Endothelial cell (in vitro differentiated cells): ENCODE measurements at regions not wholly inside any gene's neighbourhood (a gene's known extent, or its start where the extent isn't known, plus 50 kb on each side); places are given as distances from the start of the nearest gene placed in this dataset.

Experiments used
- DNase-seq: peaks from one replicate; pipeline ENCODE4 v3.0.0; 2021; ENCODE audit warnings: low spot score
- H3K27ac Mint-ChIP-seq: one replicate; pipeline ENCODE4 v1.8.0; 2021; ENCODE audit warnings: mixed read lengths, inconsistent platforms; ENCODE audit not compliant: unreplicated experiment
- H3K27me3 Mint-ChIP-seq: one replicate; pipeline ENCODE4 v1.8.0; 2021; ENCODE audit warnings: mild to moderate bottlenecking, moderate library complexity, mixed read lengths, inconsistent platforms; ENCODE audit not compliant: unreplicated experiment
- H3K36me3 Mint-ChIP-seq: one replicate; pipeline ENCODE4 v1.8.0; 2021; ENCODE audit warnings: mild to moderate bottlenecking, low read depth, mixed read lengths, inconsistent platforms; ENCODE audit not compliant: unreplicated experiment
- H3K4me1 Mint-ChIP-seq: one replicate; pipeline ENCODE4 v1.8.0; 2021; ENCODE audit warnings: mild to moderate bottlenecking, mixed read lengths, inconsistent platforms; ENCODE audit not compliant: unreplicated experiment
- H3K4me3 Mint-ChIP-seq: one replicate; pipeline ENCODE4 v1.8.0; 2021; ENCODE audit warnings: mild to moderate bottlenecking, mixed read lengths, inconsistent platforms; ENCODE audit not compliant: unreplicated experiment
- H3K9me3 Mint-ChIP-seq: one replicate; pipeline ENCODE4 v1.8.0; 2021; ENCODE audit warnings: mixed read lengths, inconsistent platforms; ENCODE audit not compliant: unreplicated experiment
- CTCF ChIP-seq: fragments of 200-600 bp; sonication (generic); IDR thresholded peaks from one replicate; pipeline ENCODE4 v1.5.0; 2021; ENCODE audit warnings: antibody characterized with exemption; ENCODE audit not compliant: unreplicated experiment

- H3K27ac Mint-ChIP-seq: no peak overlapping the region
- H3K9me3 Mint-ChIP-seq: no peaks in the 10 kb centered on the region
- peaks cover 6% of the 10 kb centered on the region for H3K27me3 Mint-ChIP-seq
- no peak overlapping the region for H3K4me3 Mint-ChIP-seq
- H3K36me3 Mint-ChIP-seq: no peaks in the 10 kb centered on the region
- no peak for TF ChIP-seq CTCF
- DNase-seq: no peak
- no peaks in the 10 kb centered on the region for H3K4me1 Mint-ChIP-seq
Measured at GRCh38 chr22:48346311-48346710, 1481.4 kb downstream of the BRD1 start.

GRCh38 chr22:48345631-48346030 is 1482.0 kb downstream of the BRD1 start:
- no peaks in the 10 kb centered on the region for H3K9me3 Mint-ChIP-seq
- no peaks in the 10 kb centered on the region for H3K4me1 Mint-ChIP-seq
- no peaks in the 10 kb centered on the region for H3K36me3 Mint-ChIP-seq
- H3K27ac Mint-ChIP-seq: no peak overlapping the region
- TF ChIP-seq CTCF: no peak
- H3K27me3 Mint-ChIP-seq: peaks cover 6% of the 10 kb centered on the region
- no peak overlapping the region for H3K4me3 Mint-ChIP-seq
- no peak for DNase-seq

GRCh38 chr22:48343461-48343860 is 1484.2 kb downstream of the BRD1 start:
- Mint-ChIP-seq H3K4me1 (no peaks in the 10 kb centered on the region), H3K36me3 (no peaks in the 10 kb centered on the region), H3K4me3 (no peak overlapping the region), H3K9me3 (no peaks in the 10 kb centered on the region), H3K27me3 (peaks cover 11% of the 10 kb centered on the region), H3K27ac (no peak overlapping the region)
- TF ChIP-seq CTCF: no peak
- DNase-seq: no peak

GRCh38 chr22:48342732-48343131 is 1484.9 kb downstream of the BRD1 start:
- H3K27me3 Mint-ChIP-seq: peaks cover 14% of the 10 kb centered on the region
- H3K4me3 Mint-ChIP-seq: no peak overlapping the region
- H3K9me3 Mint-ChIP-seq: no peaks in the 10 kb centered on the region
- no peak overlapping the region for H3K27ac Mint-ChIP-seq
- DNase-seq: no peak
- no peak for TF ChIP-seq CTCF
- H3K4me1 Mint-ChIP-seq: no peaks in the 10 kb centered on the region
- no peaks in the 10 kb centered on the region for H3K36me3 Mint-ChIP-seq

- Mint-ChIP-seq H3K27me3 (peaks cover 14% of the 10 kb centered on the region), H3K27ac (no peak overlapping the region), H3K4me3 (no peak overlapping the region), H3K9me3 (no peaks in the 10 kb centered on the region), H3K36me3 (no peaks in the 10 kb centered on the region), H3K4me1 (no peaks in the 10 kb centered on the region)
- no peak for TF ChIP-seq CTCF
- no peak for DNase-seq
Measured at GRCh38 chr22:48342016-48342415, 1485.7 kb downstream of the BRD1 start.
